DOHH2 (cell line): ENCODE measurements at regions not wholly inside any gene's neighbourhood (a gene's known extent, or its start where the extent isn't known, plus 50 kb on each side); places are given as distances from the start of the nearest gene placed in this dataset.

Experiments used
- H3F3A ChIP-seq: fragments of 200-600 bp; sonication (generic), shearing (Covaris generic); 2 replicates; pipeline ENCODE4 v1.6.0; 2016; ENCODE audit warnings: antibody characterized with exemption, mild to moderate bottlenecking; ENCODE audit not compliant: control insufficient read depth, insufficient read depth
- H3K27ac ChIP-seq: fragments of 200-600 bp; sonication (generic); 2 replicates; pipeline ENCODE4 v1.5.1; 2014; ENCODE audit warnings: low read depth, mild to moderate bottlenecking, low read length, moderate library complexity
- H3K27me3 ChIP-seq: fragments of 200-600 bp; sonication (generic); 2 replicates; pipeline ENCODE4 v1.6.1; 2014; ENCODE audit warnings: mild to moderate bottlenecking, low read length, mixed read lengths; ENCODE audit not compliant: control insufficient read depth
- H3K36me3 ChIP-seq: fragments of 200-600 bp; sonication (generic); 2 replicates; pipeline ENCODE4 v1.6.1; 2014; ENCODE audit warnings: mild to moderate bottlenecking, low read length, moderate library complexity, mixed read lengths; ENCODE audit not compliant: control insufficient read depth
- H3K4me1 ChIP-seq: fragments of 200-600 bp; sonication (generic); 2 replicates; pipeline ENCODE4 v1.6.1; 2014; ENCODE audit warnings: mild to moderate bottlenecking, low read length, mixed read lengths; ENCODE audit not compliant: control insufficient read depth
- H3K4me2 ChIP-seq: fragments of 200-600 bp; sonication (generic); 2 replicates; pipeline ENCODE4 v1.6.0; 2014; ENCODE audit warnings: mild to moderate bottlenecking, low read length, moderate library complexity
- H3K4me3 ChIP-seq: fragments of 200-600 bp; sonication (generic); 2 replicates; pipeline ENCODE4 v1.5.1; 2014; ENCODE audit warnings: mild to moderate bottlenecking, low read length, mixed read lengths
- H3K79me2 ChIP-seq: fragments of 200-600 bp; sonication (generic); 2 replicates; pipeline ENCODE4 v1.6.1; 2014; ENCODE audit warnings: mild to moderate bottlenecking, low read length, mixed read lengths; ENCODE audit not compliant: control insufficient read depth
- H3K9me2 ChIP-seq: fragments of 200-600 bp; sonication (generic); replicated peaks from 2 replicates; pipeline ENCODE4 v1.6.1; 2014; ENCODE audit warnings: mild to moderate bottlenecking, low read length, mixed read lengths; ENCODE audit not compliant: control insufficient read depth
- H3K9me3 ChIP-seq: fragments of 200-600 bp; sonication (generic); 2 replicates; pipeline ENCODE4 v1.6.1; 2014; ENCODE audit warnings: antibody characterized with exemption, low read length, mixed read lengths; ENCODE audit not compliant: control insufficient read depth, insufficient read depth
- H4K20me1 ChIP-seq: fragments of 200-600 bp; sonication (generic); 2 replicates; pipeline ENCODE4 v1.6.0; 2014; ENCODE audit warnings: low read depth, mild to moderate bottlenecking, antibody characterized with exemption, low read length, moderate library complexity; ENCODE audit not compliant: control insufficient read depth, insufficient read depth
- EZH2phosphoT487 ChIP-seq: fragments of 200-600 bp; sonication (generic); IDR thresholded peaks from 2 replicates; pipeline ENCODE4 v1.6.1; 2017; ENCODE audit warnings: borderline replicate concordance, mild to moderate bottlenecking, antibody characterized with exemption, low read length, moderate library complexity, mixed read lengths
- TF ChIP-seq, protein P1 (sequence below): fragments of 200-600 bp; sonication (generic); IDR thresholded peaks from one replicate; pipeline ENCODE4 v1.5.1; 2014; ENCODE audit warnings: antibody characterized with exemption, mild to moderate bottlenecking, low read depth, low read length; ENCODE audit not compliant: poor library complexity, severe bottlenecking

DNA sequence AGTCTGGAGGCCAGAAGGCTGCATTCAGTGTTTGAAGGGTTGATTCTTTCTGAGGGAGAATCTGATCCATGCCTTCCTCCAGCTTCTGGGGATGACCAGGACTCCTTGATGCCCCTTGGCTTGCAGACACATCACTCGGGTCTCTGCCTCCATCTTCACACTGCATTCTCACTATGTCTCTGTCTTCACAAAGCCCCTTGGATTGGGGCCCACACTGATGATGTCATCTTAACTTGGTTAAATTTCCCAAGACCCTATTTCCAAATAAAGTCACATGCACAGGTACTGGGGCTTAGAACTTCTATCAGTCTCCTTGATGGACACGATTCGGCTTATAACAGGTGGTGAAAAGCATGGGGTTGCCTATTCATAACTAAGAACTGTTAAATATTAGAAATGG, 112.1 kb upstream of the MYOCD start:
- H3K36me3 ChIP-seq: no peaks in the 10 kb centered on the region
- no peaks in the 10 kb centered on the region for H4K20me1 ChIP-seq
- no peaks in the 10 kb centered on the region for H3K79me2 ChIP-seq
- H3K4me3 ChIP-seq: no peak overlapping the region
- H3K27me3 ChIP-seq: 0 out of 2 replicates have a peak, but pooled peaks cover 2% of the 10 kb centered on the region
- H3K9me3 ChIP-seq: no peaks in the 10 kb centered on the region
- no peak overlapping the region for H3K4me2 ChIP-seq
- TF ChIP-seq, protein P1, sequence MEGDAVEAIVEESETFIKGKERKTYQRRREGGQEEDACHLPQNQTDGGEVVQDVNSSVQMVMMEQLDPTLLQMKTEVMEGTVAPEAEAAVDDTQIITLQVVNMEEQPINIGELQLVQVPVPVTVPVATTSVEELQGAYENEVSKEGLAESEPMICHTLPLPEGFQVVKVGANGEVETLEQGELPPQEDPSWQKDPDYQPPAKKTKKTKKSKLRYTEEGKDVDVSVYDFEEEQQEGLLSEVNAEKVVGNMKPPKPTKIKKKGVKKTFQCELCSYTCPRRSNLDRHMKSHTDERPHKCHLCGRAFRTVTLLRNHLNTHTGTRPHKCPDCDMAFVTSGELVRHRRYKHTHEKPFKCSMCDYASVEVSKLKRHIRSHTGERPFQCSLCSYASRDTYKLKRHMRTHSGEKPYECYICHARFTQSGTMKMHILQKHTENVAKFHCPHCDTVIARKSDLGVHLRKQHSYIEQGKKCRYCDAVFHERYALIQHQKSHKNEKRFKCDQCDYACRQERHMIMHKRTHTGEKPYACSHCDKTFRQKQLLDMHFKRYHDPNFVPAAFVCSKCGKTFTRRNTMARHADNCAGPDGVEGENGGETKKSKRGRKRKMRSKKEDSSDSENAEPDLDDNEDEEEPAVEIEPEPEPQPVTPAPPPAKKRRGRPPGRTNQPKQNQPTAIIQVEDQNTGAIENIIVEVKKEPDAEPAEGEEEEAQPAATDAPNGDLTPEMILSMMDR: no peak
- no peak for TF ChIP-seq EZH2phosphoT487
- H3F3A ChIP-seq: no peaks in the 10 kb centered on the region
- no peak overlapping the region for H3K27ac ChIP-seq
- no peaks in the 10 kb centered on the region for H3K4me1 ChIP-seq
- no peaks in the 10 kb centered on the region for H3K9me2 ChIP-seq

DNA sequence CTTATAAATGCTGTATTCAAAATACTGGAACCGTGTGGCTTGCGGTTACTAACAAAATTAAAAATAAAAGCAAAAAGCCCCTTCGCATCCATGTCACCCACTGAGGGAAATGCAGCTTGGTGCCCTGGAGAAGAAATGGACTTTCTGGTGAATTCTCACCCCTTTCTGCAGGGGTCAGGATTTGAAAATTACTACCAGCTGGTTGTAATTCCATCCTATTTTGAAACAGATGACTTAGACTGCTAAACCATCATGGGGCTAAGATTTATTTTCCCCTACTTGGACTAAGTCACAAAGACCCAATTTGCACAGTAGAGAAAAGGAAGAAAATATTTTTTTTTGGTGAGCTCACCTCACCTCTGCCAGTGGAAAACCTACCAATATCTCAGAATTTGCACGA, 111.4 kb upstream of the MYOCD start:
- H4K20me1 ChIP-seq: no peaks in the 10 kb centered on the region
- no peaks in the 10 kb centered on the region for H3K79me2 ChIP-seq
- no peak for TF ChIP-seq EZH2phosphoT487
- TF ChIP-seq, protein P1: no peak
- no peaks in the 10 kb centered on the region for H3K9me3 ChIP-seq
- H3K9me2 ChIP-seq: no peaks in the 10 kb centered on the region
- H3K4me3 ChIP-seq: no peak overlapping the region
- H3K4me1 ChIP-seq: no peaks in the 10 kb centered on the region
- H3K27ac ChIP-seq: no peak overlapping the region
- 0 out of 2 replicates have a peak, but pooled peaks cover 2% of the 10 kb centered on the region for H3K27me3 ChIP-seq
- no peaks in the 10 kb centered on the region for H3K36me3 ChIP-seq
- H3F3A ChIP-seq: no peaks in the 10 kb centered on the region
- H3K4me2 ChIP-seq: no peak overlapping the region

DNA sequence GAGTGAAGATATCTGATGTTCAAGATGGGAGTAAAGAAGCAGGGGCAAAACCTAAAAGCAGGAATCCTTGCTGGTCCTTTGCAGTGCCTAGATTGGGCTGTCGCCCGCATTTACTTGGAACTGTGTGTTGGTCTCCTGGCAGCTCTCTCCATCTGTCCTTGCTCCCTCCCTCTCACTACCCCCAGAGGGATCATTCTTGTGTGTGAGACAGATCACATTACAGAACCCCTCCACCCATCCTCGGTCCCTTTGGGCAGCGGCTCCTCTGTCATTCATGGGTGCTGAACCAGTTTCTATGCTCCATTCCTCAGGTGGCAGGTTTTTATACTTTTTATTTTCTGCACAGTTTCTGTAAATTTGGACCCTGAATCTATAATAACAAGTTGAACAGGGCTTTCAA, 99.4 kb upstream of the MYOCD start:
- no peaks in the 10 kb centered on the region for H3K4me1 ChIP-seq

More for the DNA sequence above, 99.4 kb upstream of the MYOCD start:
- Histone ChIP-seq H3K4me3 (no peak overlapping the region), H3K27ac (no peak overlapping the region), H3K9me2 (no peaks in the 10 kb centered on the region), H3K27me3 (no peaks in the 10 kb centered on the region), H3K9me3 (no peaks in the 10 kb centered on the region), H3K79me2 (no peaks in the 10 kb centered on the region), H3K36me3 (no peaks in the 10 kb centered on the region), H4K20me1 (no peaks in the 10 kb centered on the region), H3K4me2 (no peak overlapping the region), H3F3A (no peaks in the 10 kb centered on the region)
- TF ChIP-seq EZH2phosphoT487: no peak
- TF ChIP-seq, protein P1: no peak
